ENCODE measurements at regions not wholly inside any gene's neighbourhood (a gene's known extent, or its start where the extent isn't known, plus 50 kb on each side); places are given as distances from the start of the nearest gene placed in this dataset.

- no peak for TF ChIP-seq POLR2A (IDR thresholded peaks at IDR 0.05)
- TF ChIP-seq CTCF (IDR thresholded peaks at IDR 0.05): no peak
These were observed 470.7 kb upstream of the B3GAT1 start for GRCh38 chr11:134882671-134883297.

Data from body of pancreas (tissue), 4 donors.